ENCODE measurements at regions not wholly inside any gene's neighbourhood (a gene's known extent, or its start where the extent isn't known, plus 50 kb on each side); places are given as distances from the start of the nearest gene placed in this dataset.
"Not testable (repeated sequence)": the region's sequence is repeated elsewhere in the genome, so short reads cannot be mapped to it uniquely, and the experiment has no call there.

GRCh38 chr5:7299731-7300130 lies 96.2 kb upstream of the ADCY2 start:
- not testable (repeated sequence) for DNase-seq (ENCODE audit: low spot score)

- DNase-seq (ENCODE audit: low spot score) = not testable (repeated sequence)
Measured at GRCh38 chr5:7305000-7305674, 90.8 kb upstream of the ADCY2 start.

GRCh38 chr5:7306556-7306955 lies 89.4 kb upstream of the ADCY2 start:
- DNase-seq (ENCODE audit: low spot score) = not testable (repeated sequence)

- not testable (repeated sequence) for DNase-seq (ENCODE audit: low spot score)
Measured at GRCh38 chr5:7307709-7308108, 88.2 kb upstream of the ADCY2 start.

- not testable (repeated sequence) for DNase-seq (ENCODE audit: low spot score)
Measured at GRCh38 chr5:7309715-7310114, 86.2 kb upstream of the ADCY2 start.

GRCh38 chr5:7310656-7311055 lies 85.3 kb upstream of the ADCY2 start:
- DNase-seq (ENCODE audit: low spot score) = not testable (repeated sequence)

- no peak for DNase-seq (ENCODE audit: low spot score)
Measured at GRCh38 chr5:7315118-7315517, 80.8 kb upstream of the ADCY2 start.

GRCh38 chr5:7317751-7318150 lies 78.2 kb upstream of the ADCY2 start:
- no peak for DNase-seq (ENCODE audit: low spot score)

- no peak for DNase-seq (ENCODE audit: low spot score)
Measured at GRCh38 chr5:7320701-7321301, 75.1 kb upstream of the ADCY2 start.

- DNase-seq (ENCODE audit: low spot score) = no peak
Measured at GRCh38 chr5:7321724-7322123, 74.2 kb upstream of the ADCY2 start.

GRCh38 chr5:7324919-7325318 lies 71.0 kb upstream of the ADCY2 start:
- no peak for DNase-seq (ENCODE audit: low spot score)

GRCh38 chr5:7325975-7326913 lies 69.7 kb upstream of the ADCY2 start:
- no peak for DNase-seq (ENCODE audit: low spot score)

- no peak for DNase-seq (ENCODE audit: low spot score)
Measured at GRCh38 chr5:7329141-7329540, 66.8 kb upstream of the ADCY2 start.

GRCh38 chr5:7329712-7330111 lies 66.2 kb upstream of the ADCY2 start:
- no peak for DNase-seq (ENCODE audit: low spot score)

GRCh38 chr5:7330256-7330655 lies 65.7 kb upstream of the ADCY2 start:
- no peak for DNase-seq (ENCODE audit: low spot score)

- DNase-seq (ENCODE audit: low spot score) = no peak
Measured at GRCh38 chr5:7331131-7331530, 64.8 kb upstream of the ADCY2 start.
